HK-2 (cell line): ENCODE measurements at regions not wholly inside any gene's neighbourhood (a gene's known extent, or its start where the extent isn't known, plus 50 kb on each side); places are given as distances from the start of the nearest gene placed in this dataset.
A peak's percentile ranks its signal among the peaks of the same experiment; 100 is the strongest.
"Not testable (repeated sequence)": the region's sequence is repeated elsewhere in the genome, so short reads cannot be mapped to it uniquely, and the experiment has no call there.

Experiments
- DNase-seq: peaks from one replicate; pipeline ENCODE4 v3.0.0-alpha.2; 2018; ENCODE audit not compliant: unreplicated experiment

DNA sequence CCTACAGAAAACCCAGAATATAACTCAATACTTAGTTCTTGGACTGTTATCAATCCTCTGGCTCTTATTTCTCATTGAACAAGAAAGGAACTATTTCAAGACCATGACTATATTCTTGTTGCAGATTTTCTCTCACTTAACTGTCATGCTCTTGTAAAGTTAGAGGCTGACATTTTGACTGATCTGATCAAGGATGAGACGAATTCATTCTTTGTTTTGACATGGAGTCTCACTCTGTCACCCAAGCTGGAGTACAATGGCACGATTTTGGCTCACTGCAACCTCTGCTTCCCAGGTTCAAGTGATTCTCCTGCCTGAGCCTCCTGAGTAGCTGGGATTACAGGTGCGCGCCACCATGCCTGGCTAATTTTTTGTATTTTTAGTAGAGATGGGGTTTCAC is 367.9 kb upstream of the SEMA3C start:
- not testable (repeated sequence) for DNase-seq

DNA sequence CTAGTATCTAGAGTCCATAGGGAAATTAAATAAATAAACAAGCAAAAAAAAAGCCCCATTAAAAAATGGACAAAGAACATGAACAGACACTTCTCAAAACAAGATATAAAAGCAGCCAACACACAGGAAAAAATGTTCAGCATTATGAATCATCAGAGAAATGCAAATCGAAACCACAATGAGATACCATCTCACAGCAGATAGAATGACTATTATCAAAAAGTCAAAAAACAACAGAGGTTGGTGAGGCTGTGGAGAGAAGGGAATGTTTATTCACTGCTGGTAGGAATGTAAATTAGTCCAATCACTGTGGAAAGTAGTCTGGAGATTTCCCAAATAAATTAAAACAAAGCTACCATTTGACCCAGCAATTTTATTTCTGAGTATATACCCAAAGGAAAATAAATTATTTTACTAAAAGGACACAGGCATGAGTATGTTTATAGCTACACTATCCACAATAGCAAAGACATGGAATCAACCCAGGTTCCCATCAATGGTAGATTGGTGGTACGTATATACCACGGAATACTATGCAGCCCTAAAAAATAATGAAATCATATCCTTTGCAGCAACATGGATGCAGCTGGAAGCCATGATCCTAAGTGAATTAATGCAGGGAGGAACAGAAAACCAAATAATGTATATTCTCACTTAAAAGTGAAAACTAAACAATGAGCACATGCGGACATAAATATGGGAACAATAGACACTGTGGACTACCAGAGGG is 366.5 kb upstream of the SEMA3C start:
- DNase-seq, result no peak

DNA sequence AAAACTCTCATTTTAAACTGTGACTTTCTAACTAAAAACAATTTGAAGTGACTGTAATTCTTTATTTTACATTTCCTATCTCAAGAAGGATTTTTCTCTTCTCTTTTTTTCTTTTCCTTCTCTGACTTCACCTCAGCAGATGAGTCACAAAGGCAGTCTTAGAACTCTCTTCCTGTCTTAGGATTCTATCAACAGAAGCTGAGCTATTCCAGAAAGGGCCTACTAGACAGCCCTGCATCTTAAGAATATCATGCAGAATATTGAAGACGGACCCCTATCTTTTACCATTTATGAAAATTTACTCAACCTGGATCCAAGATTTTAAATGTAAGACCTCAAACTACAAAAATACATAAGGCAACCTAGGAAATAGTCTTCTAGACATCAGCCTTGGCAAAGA is 365.7 kb upstream of the SEMA3C start:
- DNase-seq, result no peak

DNA sequence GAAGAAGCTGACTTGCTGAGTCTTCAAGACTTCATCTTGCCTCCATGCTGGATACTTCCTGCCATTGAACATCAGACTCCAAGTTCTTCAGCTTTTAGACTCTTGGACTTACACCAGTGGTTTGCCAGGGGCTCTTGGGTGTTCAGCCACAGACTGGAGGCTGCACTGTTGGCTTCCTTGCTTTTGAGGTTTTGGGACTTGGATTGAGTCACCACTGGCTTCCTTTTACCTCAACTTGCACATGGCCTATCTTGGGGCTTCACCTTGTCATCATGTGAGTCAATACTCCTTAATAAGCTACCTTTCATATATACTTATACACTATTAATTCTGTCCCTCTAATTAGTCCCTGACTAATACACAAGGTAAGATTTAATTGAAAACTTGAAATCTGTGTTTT is 361.7 kb upstream of the SEMA3C start:
- DNase-seq, result no peak

DNA sequence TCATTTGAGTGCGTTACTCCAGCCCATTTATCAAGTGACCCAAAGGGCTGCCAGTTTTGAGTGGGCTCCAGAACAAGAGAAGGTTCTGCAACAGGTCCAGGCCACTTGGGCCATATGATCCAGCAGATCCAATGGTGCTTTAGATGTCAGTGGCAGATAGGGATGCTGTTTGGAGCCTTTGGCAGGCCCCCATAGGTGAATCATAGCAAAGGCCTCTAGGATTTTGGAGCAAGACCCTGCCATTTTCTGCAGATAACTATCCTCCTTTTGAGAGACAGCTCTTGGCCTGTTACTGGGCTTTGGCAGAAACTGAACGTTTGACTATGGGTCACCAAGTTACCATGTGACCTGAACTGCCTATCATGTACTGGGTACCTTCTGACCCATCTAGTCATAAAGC is 358.8 kb upstream of the SEMA3C start:
- DNase-seq, result no peak

DNA sequence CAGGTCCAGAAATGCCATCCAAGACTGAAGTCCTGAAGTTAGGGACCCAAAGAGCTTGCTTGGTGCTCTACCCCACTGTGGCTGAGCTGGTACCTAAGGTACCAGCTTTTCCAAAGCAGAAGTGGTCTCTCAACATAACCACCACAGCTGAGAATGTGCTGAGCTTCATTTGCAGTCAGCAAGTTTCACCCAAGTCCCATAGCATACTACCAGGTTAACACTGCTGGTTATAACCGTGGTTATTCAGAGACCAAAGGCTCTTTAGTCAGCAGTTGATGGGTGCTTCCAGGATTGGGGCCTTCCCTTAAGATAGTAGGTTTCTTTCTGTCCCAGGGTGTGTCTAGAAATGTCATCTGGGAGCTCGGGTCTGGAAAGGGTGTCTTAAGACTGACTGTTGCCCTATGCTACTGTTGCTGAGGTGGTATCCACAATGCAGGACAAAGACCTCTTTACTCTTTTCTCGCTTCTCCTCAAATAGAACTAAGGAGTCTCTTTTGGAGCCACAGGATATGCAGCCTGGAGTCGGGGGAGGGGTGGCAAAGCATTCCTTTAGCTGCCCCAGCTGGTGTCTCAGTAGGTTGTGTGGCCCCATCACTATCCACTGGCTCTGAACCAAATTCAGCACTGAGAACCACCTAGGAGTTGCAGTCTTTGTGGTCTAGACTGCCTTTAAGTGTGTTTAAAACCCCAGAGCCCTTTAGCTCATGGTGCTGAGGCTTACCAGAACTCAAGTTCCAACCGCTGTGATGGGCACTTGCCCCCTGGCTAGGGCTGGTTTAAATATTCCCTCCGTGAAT is 354.9 kb upstream of the SEMA3C start:
- DNase-seq, result no peak

DNA sequence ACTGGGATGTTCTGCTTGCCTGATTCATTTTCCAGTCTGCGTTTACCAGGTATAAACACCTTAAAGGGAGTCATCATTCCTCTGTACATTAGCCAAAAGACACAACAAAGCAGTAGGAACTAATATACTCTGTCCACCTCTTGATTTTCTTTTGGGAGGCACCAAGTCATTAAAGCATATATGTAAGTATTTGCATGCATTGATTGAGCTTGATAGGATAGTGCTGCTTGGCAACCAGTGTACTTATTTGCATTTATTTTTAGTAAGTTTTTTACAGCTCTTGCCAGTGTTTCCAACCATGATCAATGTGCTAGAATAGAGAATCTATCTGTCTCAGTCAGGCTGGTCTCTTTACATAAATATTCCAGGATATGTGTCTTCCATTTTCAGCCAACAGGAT is 353.3 kb upstream of the SEMA3C start:
- DNase-seq, result no peak

DNA sequence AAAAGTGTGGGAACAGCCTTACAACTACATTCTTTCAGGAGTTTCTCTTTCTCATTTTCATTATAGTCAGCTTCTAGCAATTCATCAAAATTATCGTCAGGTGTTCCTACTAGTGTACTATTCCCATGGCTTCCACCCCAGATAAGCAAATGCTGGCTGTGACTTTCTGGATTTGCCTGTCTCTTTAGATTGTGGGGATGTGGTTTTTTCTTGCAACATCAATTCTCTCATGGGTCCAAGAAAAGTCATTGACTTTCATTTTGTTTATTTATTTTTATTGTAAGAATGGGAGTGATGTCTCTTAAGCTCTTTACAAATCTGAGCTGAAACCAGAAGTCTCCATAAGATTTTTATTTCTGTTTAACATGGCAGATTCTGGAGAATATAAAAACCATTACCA is 349.7 kb upstream of the SEMA3C start:
- DNase-seq, result no peak

DNA sequence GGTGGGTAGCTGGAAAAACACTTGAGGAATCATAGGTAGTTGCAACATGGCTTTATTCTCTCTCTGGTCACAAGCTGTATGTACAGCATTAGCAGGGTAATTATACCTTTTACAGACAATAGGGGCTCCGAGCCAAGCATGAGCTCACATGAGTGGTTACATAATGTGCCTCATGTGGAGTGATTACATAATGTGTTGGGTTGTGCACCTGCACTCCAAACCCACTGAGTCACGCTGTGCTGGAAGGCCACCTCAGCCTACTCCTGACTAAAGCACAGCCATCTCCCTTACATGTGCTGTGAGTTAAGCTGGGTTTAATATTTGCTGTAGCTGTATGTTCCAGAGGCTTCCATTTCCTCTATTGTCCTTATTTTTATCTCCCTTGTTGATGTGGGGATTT is 348.7 kb upstream of the SEMA3C start:
- no peak for DNase-seq

DNA sequence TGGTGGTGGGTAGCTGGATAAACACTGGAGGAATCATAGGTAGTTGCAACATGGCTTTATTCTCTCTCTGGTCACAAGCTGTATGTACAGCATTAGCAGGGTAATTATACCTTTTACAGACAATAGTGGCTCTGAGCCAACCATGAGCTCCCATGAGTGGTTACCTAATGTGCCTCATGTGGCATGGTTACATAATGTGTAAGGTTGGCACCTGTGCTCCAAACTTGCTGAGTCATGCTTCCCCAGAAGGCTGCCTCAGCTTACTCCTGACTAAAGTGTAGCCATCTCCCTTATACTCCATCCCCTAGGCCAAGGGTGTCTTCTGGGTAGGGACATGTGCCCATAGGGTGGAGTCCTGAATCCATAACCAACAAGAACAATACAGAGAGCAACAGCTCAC is 345.3 kb upstream of the SEMA3C start:
- no peak for DNase-seq

DNA sequence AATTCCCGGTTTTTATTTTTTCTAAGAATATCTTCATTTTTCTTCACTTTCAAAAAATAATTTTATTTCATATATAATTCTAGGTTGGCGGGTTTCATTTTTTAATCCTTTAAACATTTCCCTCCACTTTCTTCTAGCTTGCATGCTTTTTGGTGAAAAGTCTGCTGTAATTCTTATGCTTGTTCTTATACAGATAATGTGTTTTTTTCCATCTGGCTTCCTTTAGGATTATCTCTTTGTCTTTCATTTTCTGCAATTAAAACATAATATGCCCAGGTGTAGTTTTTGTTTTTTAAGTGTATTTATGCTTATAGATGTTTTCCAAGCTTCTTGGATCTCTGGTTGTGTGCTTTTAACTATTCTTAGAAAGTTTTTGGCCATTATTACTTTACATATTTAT is 341.3 kb upstream of the SEMA3C start:
- no peak for DNase-seq

DNA sequence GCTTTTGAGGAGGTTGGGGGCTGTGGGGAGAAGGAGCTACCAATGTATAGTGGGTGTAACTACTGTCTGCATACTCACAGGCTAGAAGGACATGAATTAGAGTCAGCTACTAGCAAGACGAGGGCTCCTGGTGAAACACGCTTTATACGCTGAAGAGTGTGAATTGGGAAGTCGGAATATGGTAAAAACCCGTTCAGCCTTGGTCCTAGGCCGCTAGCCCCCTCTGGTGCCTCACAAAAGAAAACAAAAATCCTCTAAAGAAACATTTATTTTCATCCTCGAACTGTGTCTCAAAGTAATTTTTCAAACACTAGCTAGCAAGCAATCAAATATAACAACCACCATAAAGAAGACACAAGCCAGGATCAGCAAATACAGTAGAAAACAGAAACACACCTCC is 338.1 kb upstream of the SEMA3C start:
- DNase-seq, result peak; percentile 9

DNA sequence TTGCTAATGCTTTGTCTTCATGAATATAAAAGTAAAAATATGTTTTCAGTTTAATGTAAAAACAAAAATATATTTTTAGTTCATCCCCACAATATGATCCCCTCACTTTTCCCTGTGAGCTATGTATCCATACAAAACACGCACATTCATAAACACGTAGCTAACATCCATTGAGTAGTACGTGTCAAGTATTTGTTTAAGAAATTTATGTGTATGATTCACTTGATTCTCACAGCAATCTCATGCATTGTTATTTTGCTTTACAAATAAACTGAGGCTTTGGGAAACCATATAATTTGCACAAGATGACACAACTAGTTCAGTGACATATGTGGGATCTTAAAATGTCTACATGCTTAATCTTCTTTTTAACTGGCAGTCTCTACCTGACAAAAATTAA is 329.6 kb upstream of the SEMA3C start:
- DNase-seq, result no peak

DNA sequence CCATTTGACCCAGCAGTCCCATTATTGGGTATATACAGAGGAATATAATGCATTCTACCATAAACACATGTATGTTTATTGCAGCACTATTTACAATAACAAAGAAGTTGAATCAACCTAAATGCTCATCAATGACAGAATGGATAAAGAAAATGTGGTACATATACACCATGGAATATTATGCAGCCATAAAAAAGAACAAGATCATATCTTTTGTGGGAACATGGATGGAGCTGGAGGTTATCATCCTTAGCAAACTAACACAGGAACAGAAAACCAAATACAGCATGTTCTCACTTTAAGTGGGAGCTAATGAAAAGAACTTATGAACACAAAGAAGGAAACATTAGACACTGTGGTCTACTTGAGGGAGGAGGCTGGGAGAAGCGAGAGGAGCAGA is 328.5 kb upstream of the SEMA3C start:
- not testable (repeated sequence) for DNase-seq

DNA sequence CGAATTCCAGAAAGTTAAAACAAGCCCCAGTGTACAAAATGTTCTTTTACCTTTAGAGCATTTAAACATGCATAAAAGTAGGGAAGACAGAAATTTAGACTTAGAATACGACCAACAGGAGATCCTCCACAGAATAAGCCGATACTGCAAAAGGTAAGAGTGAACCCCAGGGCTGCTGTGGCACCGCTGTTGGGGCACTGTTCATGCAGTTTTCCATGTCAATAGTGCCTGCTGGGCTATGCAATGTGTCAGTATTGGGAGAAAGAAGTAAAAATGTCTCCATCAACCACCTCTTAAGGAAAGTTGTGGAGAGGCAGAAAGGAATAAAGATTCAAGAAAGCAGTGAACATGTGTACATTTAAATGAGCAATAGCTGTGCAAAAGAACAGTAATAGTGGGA is 326.5 kb upstream of the SEMA3C start:
- DNase-seq, result no peak

DNA sequence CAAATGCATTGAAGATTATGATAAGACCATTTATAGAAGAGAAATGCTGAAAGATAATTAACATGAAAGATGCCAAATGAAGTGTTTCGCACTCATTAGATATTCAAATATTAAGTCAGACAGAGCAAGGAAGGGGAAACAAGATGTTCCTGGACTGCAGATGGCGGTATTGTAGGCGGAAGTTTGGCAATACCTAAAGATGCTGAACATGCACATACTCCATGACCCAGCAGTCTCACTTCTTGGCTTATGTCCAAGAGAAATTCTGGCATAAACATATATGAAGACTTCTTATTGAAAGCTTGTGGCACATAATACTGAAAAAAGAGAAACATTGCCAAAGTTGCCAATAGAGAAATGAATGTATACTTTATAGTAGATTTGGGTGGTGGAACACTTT is 325.4 kb upstream of the SEMA3C start:
- DNase-seq, result no peak

DNA sequence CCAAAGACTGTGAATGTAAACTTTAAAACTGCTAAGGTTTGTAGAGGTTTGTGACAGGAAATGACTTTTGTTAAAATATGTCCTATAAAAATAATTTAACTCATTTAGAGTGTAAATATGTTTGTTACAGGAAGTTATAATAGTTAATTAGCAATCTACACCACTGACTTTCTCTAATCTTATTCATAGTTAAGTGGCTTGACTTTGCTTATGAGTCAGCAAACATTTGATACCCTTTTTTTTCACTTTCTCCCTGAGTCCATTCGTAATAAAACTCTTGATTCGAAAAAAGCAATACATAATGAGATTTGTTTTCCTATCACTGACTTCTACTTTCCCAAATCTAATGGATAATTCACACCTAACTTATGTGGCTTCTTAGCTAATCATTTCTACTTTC is 317.7 kb upstream of the SEMA3C start:
- DNase-seq, result no peak

DNA sequence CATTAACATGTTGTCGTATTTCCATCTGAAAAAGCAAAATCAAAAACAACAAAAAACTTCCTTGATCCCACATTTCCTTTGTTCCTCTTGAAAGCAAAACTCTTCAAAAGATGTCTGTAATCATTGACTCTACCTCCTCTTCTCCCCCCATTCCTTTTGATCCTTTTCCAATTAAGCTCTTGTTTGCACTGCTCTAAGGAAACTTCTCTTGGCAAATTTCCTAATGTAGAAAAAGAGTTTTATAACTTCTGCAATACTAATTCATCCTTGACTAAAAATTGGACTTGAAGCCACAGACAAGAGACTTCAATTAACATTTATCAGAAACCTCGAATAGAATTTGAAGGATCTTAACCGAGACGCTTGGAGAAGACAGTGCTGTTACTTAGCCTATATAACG is 317.1 kb upstream of the SEMA3C start:
- DNase-seq, result no peak

DNA sequence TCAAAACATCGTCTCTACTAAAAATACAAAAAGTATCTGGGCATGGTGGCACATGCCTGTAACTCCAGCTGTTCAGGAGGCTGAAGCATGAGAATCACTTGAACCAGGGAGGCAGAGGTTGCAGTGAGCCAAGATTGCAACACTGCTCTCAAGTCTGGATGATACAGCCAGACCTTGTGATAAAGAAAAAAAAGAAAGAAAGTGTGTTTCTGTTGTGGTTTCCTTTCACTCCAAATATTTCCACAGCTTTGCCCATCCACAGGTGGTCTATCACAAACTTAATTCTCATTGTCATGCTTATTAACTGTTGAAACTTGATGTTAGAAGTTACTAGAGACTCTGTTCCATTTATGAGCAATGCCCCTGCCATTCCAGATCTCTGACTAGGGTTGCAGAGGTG is 316.0 kb upstream of the SEMA3C start:
- no peak for DNase-seq

DNA sequence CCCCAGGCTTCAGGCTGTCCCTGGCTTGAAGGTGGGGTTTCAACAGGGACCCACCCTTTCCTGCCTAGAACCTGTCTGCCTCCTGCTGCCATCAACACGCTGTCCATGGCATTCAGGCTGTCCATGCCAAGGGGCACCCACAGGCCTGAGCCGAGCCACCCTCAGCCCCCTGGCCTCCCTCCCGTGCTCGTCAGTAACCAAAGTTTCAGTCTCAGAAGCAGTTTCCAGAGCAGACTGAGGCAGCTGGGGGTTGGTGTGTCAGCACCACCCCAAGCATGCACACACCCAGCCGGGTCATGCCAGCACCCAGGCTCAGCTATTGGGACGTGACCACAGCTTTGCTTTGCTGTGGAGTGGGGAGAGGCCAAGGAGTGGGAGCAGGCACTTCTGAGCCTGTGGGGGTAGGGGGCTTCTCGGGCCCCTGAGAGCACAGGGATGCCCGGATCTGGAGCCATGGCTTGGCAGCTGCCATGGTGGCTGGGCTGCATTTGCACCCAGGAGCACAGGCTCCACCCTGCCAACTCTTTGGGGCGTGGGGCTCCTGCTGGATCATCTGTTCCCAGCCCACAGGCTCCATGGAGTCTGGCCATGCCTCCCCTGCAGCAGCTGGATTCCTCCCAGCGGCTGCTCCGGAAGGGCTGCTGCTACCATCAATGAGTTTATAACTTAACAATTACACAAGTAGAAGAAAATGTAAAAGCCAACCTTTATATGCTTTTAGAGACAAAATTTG is 314.5 kb upstream of the SEMA3C start:
- no peak for DNase-seq

DNA sequence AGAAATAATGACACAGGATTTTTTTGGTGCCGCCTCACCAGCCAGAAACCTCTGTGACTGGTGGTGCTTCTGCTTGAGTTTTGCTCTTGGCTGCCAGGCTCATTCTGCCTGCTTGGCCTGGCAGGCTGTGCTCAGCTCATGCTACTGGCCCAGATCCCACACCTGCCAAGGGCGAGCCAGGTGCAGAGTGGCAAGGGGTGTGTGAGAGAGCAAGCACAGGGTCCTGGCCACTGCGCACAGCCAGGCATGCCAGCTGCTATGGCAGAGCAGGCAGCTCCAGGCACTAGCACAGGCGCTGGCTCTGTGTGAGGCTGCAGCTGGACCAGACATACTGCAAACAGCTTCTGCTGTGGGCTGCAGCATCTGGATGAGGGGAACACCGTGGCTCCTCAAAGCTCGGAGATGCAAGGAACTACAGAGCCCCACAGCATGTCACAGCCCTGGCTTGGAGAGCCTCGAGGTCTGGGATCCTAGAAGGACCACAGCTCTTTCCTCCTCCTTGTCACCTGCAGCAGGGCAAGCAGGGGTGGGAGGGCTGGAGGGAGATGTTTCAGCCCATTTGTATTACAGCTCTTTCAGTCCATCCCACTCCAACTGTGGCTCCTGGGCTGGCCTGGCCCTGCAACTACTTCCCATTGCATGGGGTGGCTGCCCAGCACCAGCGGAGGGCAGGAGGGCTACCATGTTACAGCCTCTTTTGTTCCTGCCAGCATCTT is 313.4 kb upstream of the SEMA3C start:
- DNase-seq, result no peak

DNA sequence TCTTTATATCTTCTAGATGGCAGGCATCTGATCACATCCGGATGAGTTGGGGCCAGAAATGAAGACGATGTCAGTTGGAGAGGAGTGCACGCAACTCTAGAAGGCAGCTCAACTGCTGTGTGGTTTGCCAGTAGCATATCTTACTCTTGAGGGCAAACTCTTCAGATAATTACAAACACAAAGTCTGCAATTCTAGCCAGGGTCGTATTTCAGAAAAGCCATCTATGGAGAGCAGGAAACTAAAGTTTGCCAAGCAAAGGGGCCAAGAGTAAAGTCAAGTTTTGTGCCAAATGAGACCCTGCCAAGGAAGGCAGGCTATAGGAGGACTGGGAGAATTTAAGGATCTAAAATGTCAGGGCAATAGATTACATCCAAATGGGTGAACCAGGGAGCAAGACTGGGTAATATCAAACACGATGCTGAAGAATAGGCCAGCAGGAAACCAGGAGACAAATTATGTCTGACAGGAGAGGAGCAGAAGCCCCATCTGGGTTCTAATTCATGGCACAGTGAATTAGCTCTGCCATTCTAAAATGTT is 312.5 kb upstream of the SEMA3C start:
- no peak for DNase-seq
